ENCODE measurements at regions not wholly inside any gene's neighbourhood (a gene's known extent, or its start where the extent isn't known, plus 50 kb on each side); places are given as distances from the start of the nearest gene placed in this dataset.

DNA sequence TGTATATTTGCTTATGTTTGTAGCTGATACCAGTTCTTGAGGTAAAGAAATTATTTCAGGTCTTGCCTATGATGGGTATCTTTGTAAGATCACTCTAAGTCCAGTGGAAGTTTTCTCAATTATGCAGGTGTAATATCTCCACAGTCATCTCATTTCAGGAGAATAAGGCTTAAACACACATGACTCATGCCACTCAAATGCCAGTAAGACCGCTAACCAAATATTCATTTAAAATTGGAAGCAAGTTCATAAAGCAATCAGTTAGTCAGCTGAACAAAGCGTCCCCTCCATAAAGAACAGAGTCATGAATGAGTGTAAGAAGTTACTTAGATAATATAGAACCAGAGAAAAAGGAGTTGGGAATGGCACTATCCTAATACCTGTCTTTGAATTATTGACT lies 248.7 kb downstream of the LURAP1L start (continued):
- TF ChIP-seq, protein P1, sequence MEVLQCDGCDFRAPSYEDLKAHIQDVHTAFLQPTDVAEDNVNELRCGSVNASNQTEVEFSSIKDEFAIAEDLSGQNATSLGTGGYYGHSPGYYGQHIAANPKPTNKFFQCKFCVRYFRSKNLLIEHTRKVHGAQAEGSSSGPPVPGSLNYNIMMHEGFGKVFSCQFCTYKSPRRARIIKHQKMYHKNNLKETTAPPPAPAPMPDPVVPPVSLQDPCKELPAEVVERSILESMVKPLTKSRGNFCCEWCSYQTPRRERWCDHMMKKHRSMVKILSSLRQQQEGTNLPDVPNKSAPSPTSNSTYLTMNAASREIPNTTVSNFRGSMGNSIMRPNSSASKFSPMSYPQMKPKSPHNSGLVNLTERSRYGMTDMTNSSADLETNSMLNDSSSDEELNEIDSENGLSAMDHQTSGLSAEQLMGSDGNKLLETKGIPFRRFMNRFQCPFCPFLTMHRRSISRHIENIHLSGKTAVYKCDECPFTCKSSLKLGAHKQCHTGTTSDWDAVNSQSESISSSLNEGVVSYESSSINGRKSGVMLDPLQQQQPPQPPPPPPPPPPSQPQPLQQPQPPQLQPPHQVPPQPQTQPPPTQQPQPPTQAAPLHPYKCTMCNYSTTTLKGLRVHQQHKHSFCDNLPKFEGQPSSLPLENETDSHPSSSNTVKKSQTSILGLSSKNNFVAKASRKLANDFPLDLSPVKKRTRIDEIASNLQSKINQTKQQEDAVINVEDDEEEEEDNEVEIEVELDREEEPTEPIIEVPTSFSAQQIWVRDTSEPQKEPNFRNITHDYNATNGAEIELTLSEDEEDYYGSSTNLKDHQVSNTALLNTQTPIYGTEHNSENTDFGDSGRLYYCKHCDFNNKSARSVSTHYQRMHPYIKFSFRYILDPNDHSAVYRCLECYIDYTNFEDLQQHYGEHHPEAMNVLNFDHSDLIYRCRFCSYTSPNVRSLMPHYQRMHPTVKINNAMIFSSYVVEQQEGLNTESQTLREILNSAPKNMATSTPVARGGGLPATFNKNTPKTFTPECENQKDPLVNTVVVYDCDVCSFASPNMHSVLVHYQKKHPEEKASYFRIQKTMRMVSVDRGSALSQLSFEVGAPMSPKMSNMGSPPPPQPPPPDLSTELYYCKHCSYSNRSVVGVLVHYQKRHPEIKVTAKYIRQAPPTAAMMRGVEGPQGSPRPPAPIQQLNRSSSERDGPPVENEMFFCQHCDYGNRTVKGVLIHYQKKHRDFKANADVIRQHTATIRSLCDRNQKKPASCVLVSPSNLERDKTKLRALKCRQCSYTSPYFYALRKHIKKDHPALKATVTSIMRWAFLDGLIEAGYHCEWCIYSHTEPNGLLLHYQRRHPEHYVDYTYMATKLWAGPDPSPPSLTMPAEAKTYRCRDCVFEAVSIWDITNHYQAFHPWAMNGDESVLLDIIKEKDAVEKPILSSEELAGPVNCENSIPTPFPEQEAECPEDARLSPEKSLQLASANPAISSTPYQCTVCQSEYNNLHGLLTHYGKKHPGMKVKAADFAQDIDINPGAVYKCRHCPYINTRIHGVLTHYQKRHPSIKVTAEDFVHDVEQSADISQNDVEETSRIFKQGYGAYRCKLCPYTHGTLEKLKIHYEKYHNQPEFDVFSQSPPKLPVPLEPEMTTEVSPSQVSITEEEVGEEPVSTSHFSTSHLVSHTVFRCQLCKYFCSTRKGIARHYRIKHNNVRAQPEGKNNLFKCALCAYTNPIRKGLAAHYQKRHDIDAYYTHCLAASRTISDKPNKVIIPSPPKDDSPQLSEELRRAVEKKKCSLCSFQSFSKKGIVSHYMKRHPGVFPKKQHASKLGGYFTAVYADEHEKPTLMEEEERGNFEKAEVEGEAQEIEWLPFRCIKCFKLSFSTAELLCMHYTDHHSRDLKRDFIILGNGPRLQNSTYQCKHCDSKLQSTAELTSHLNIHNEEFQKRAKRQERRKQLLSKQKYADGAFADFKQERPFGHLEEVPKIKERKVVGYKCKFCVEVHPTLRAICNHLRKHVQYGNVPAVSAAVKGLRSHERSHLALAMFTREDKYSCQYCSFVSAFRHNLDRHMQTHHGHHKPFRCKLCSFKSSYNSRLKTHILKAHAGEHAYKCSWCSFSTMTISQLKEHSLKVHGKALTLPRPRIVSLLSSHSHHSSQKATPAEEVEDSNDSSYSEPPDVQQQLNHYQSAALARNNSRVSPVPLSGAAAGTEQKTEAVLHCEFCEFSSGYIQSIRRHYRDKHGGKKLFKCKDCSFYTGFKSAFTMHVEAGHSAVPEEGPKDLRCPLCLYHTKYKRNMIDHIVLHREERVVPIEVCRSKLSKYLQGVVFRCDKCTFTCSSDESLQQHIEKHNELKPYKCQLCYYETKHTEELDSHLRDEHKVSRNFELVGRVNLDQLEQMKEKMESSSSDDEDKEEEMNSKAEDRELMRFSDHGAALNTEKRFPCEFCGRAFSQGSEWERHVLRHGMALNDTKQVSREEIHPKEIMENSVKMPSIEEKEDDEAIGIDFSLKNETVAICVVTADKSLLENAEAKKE (CRISPR knock-in tag; IDR thresholded peaks at IDR 0.05) = no peak
- no peak for TF ChIP-seq ZNF114 (CRISPR knock-in tag; IDR thresholded peaks at IDR 0.05)
- no peak for TF ChIP-seq EZH2 (IDR thresholded peaks at IDR 0.05; ENCODE audit: low read depth, unreplicated experiment)
- no peak for TF ChIP-seq CTCF (conservative IDR thresholded peaks at IDR 0.05; ENCODE audit: low read depth in 2 of 2)
- TF ChIP-seq JUNB (IDR thresholded peaks at IDR 0.05; ENCODE audit: unreplicated experiment) = no peak
- TF ChIP-seq NANOG (IDR thresholded peaks at IDR 0.05; ENCODE audit: borderline replicate concordance) = no peak

DNA sequence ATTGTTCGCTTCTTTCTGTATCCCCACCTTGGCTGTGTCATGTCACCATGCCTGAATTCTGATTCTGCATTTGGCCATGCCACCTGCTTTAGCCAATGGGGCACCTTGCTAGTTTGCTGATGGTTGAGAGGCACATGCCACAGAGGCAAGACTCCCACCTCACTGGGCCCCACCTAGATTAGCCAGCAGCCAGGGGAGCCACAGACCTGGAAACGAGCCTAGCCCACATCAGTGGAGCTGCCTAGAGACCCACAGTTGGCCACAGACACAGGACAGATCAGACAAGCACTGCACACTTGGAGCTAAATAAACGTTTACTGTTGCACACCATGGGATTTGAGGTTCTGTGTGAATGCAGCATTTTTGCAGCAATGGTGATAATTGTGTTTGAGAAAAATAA lies 252.1 kb downstream of the LURAP1L start:
- ATAC-seq = no peak
- H3K36me3 Mint-ChIP-seq (ENCODE audit: low read depth) = no peaks in the 10 kb centered on the region
- H3K27ac ChIP-seq (ENCODE audit: low read depth) = no peak overlapping the region
- H3K79me2 ChIP-seq (replicated peaks; ENCODE audit: insufficient read depth) = no peaks in the 10 kb centered on the region
- no peak overlapping the region for H2AFZ ChIP-seq
- H4K20me1 ChIP-seq (replicated peaks; ENCODE audit: insufficient read depth) = no peaks in the 10 kb centered on the region
- H3K4me3 ChIP-seq = no peak overlapping the region
- peaks cover 4% of the 10 kb centered on the region for H3K27me3 Mint-ChIP-seq (ENCODE audit: insufficient read depth, low read depth, poor library complexity)
- no peaks in the 10 kb centered on the region for H3K9me2 ChIP-seq (ENCODE audit: insufficient read depth)
- H3K4me3 Mint-ChIP-seq = no peak overlapping the region
- H3K9me3 Mint-ChIP-seq = no peaks in the 10 kb centered on the region
- no peaks in the 10 kb centered on the region for H3K27me3 ChIP-seq (ENCODE audit: insufficient read depth)
- no peak overlapping the region for H3K4me2 ChIP-seq
- H3F3A ChIP-seq (replicated peaks; ENCODE audit: low read depth) = no peaks in the 10 kb centered on the region
- H3K27ac Mint-ChIP-seq = no peak overlapping the region
- DNase-seq (ENCODE audit: low spot score) = no peak
- peaks cover under 1% of the 10 kb centered on the region; the same call in 2 of the 3 replicates for H3K4me1 Mint-ChIP-seq
- no peaks in the 10 kb centered on the region for H3K36me3 ChIP-seq (ENCODE audit: insufficient read depth)
- H3K4me1 ChIP-seq (ENCODE audit: insufficient read depth) = no peaks in the 10 kb centered on the region
- TF ChIP-seq EZH2 (IDR thresholded peaks at IDR 0.05; ENCODE audit: low read depth, unreplicated experiment) (no peak), ZNF331 (CRISPR knock-in tag; IDR thresholded peaks at IDR 0.05; ENCODE audit: low read depth) (no peak), CTCF (conservative IDR thresholded peaks at IDR 0.05; ENCODE audit: low read depth in 2 of 2) (no peak), CREB1 (CRISPR knock-in tag; IDR thresholded peaks at IDR 0.05; ENCODE audit: low read depth) (no peak)

Data from GM23338 (cell line).